Bronchial epithelial cell (primary cell): ENCODE measurements at regions not wholly inside any gene's neighbourhood (a gene's known extent, or its start where the extent isn't known, plus 50 kb on each side); places are given as distances from the start of the nearest gene placed in this dataset.
A peak's percentile ranks its signal among the peaks of the same experiment; 100 is the strongest.

Experiments
- DNase-seq: peaks from one replicate; pipeline ENCODE4 v3.0.0-alpha.2; 2010; ENCODE audit warnings: low read depth
- FAIRE-seq: peaks from 2 replicates; lab custom pipeline; 2011; peaks lifted over from hg19 to GRCh38; lab: Jason Lieb, UNC
- H3K27me3 ChIP-seq: 2 replicates; pipeline ENCODE4 v1.5.1; 2011; ENCODE audit warnings: low read length; ENCODE audit not compliant: control insufficient read depth, insufficient read depth
- H3K36me3 ChIP-seq: 2 replicates; pipeline ENCODE4 v1.5.1; 2011; ENCODE audit warnings: low read length; ENCODE audit not compliant: control insufficient read depth, insufficient read depth
- H3K4me3 ChIP-seq: 2 replicates; pipeline ENCODE4 v1.5.1; 2011; ENCODE audit warnings: mild to moderate bottlenecking, low read depth, low read length, control low read depth
- CTCF ChIP-seq: IDR thresholded peaks from 2 replicates; pipeline ENCODE4 v1.5.1; 2011; ENCODE audit warnings: mild to moderate bottlenecking, moderate library complexity, low read length, control low read depth, inconsistent platforms; ENCODE audit not compliant: insufficient read depth, severe bottlenecking

GRCh38 chr11:15758857-15759465 lies 597.4 kb downstream of the SOX6 start:
- H3K27me3 ChIP-seq, result no peaks in the 10 kb centered on the region
- no peaks in the 10 kb centered on the region for H3K36me3 ChIP-seq
- FAIRE-seq (no peak), DNase-seq (no peak)
- no peak overlapping the region for H3K4me3 ChIP-seq
- no peak for TF ChIP-seq CTCF

GRCh38 chr11:15761235-15761634 lies 595.1 kb downstream of the SOX6 start:
- TF ChIP-seq CTCF, result no peak
- no peaks in the 10 kb centered on the region for H3K36me3 ChIP-seq
- no peaks in the 10 kb centered on the region for H3K27me3 ChIP-seq
- DNase-seq (no peak), FAIRE-seq (no peak)
- no peak overlapping the region for H3K4me3 ChIP-seq

GRCh38 chr11:15764326-15764725 lies 592.0 kb downstream of the SOX6 start:
- Histone ChIP-seq H3K36me3 (no peaks in the 10 kb centered on the region), H3K4me3 (no peak overlapping the region), H3K27me3 (no peaks in the 10 kb centered on the region)
- FAIRE-seq, result no peak
- DNase-seq, result no peak
- no peak for TF ChIP-seq CTCF

GRCh38 chr11:15764948-15765347 lies 591.4 kb downstream of the SOX6 start:
- DNase-seq, result peak; percentile 71

GRCh38 chr11:15765530-15765929 lies 590.8 kb downstream of the SOX6 start:
- Histone ChIP-seq H3K27me3 (no peaks in the 10 kb centered on the region), H3K36me3 (no peaks in the 10 kb centered on the region), H3K4me3 (no peak overlapping the region)
- no peak for TF ChIP-seq CTCF
- FAIRE-seq (no peak), DNase-seq (no peak)

More at GRCh38 chr11:15764948-15765347, 591.4 kb downstream of the SOX6 start:
- TF ChIP-seq CTCF, result no peak
- FAIRE-seq, result no peak
- Histone ChIP-seq H3K36me3 (no peaks in the 10 kb centered on the region), H3K4me3 (no peak overlapping the region), H3K27me3 (no peaks in the 10 kb centered on the region)

- DNase-seq (no peak), FAIRE-seq (no peak)
- no peaks in the 10 kb centered on the region for H3K36me3 ChIP-seq
Observed at GRCh38 chr11:15768321-15768720, 588.0 kb downstream of the SOX6 start.

More at GRCh38 chr11:15768321-15768720, 588.0 kb downstream of the SOX6 start:
- Histone ChIP-seq H3K4me3 (no peak overlapping the region), H3K27me3 (no peaks in the 10 kb centered on the region)
- no peak for TF ChIP-seq CTCF
